Neural cell (in vitro differentiated cells): ENCODE measurements at regions not wholly inside any gene's neighbourhood (a gene's known extent, or its start where the extent isn't known, plus 50 kb on each side); places are given as distances from the start of the nearest gene placed in this dataset.
"Not testable (repeated sequence)": the region's sequence is repeated elsewhere in the genome, so short reads cannot be mapped to it uniquely, and the experiment has no call there.

Experiments used
- H2AFZ ChIP-seq: fragments of 200-600, 300-800 bp; sonication (generic), shearing (Covaris generic); 2 replicates; pipeline ENCODE4 v1.6.0; 2014; ENCODE audit warnings: low read depth, mild to moderate bottlenecking, antibody characterized with exemption, low read length, moderate library complexity
- H3F3A ChIP-seq: fragments of 200-600 bp; shearing (Covaris generic); 2 replicates; pipeline ENCODE4 v1.6.1; 2016; ENCODE audit warnings: mild to moderate bottlenecking, moderate library complexity, mixed read lengths, antibody characterized with exemption, low read length; ENCODE audit not compliant: insufficient read depth, poor library complexity, severe bottlenecking
- H3K27ac ChIP-seq: fragments of 200-600, 300-800 bp; sonication (generic), shearing (Covaris generic); 2 replicates; pipeline ENCODE4 v1.5.1; 2014; ENCODE audit warnings: mild to moderate bottlenecking, low read length, moderate library complexity
- H3K27me3 ChIP-seq: fragments of 300-800, 200-600 bp; sonication (generic), shearing (Covaris generic); 2 replicates; pipeline ENCODE4 v1.6.0; 2014; ENCODE audit warnings: mild to moderate bottlenecking, low read depth, low read length, moderate library complexity; ENCODE audit not compliant: insufficient read depth
- H3K36me3 ChIP-seq: fragments of 300-800, 200-600 bp; sonication (generic), shearing (Covaris generic); 2 replicates; pipeline ENCODE4 v1.5.1; 2014; ENCODE audit warnings: mild to moderate bottlenecking, antibody characterized with exemption, low read length, moderate library complexity; ENCODE audit not compliant: insufficient read depth
- H3K4me2 ChIP-seq: fragments of 300-800, 200-600 bp; sonication (generic), shearing (Covaris generic); 2 replicates; pipeline ENCODE4 v1.6.0; 2014; ENCODE audit warnings: mild to moderate bottlenecking, low read length
- H3K4me3 ChIP-seq: fragments of 300-800, 200-600 bp; sonication (generic), shearing (Covaris generic); 2 replicates; pipeline ENCODE4 v1.5.1; 2014; ENCODE audit warnings: mild to moderate bottlenecking, low read length, moderate library complexity
- H3K79me2 ChIP-seq: fragments of 200-600 bp; shearing (Covaris generic); replicated peaks from 2 replicates; pipeline ENCODE4 v1.6.0; 2014; ENCODE audit warnings: mild to moderate bottlenecking, low read length, moderate library complexity; ENCODE audit not compliant: insufficient read depth
- H3K9ac ChIP-seq: fragments of 300-800, 200-600 bp; sonication (generic), shearing (Covaris generic); 2 replicates; pipeline ENCODE4 v1.6.1; 2016; ENCODE audit warnings: mild to moderate bottlenecking, low read length, mixed read lengths
- H3K9me2 ChIP-seq: fragments of 200-600 bp; shearing (Covaris generic); 2 replicates; pipeline ENCODE4 v1.6.1; 2016; ENCODE audit warnings: mild to moderate bottlenecking, low read length, mixed read lengths; ENCODE audit not compliant: insufficient read depth
- H3K9me3 ChIP-seq: fragments of 200-600, 300-800 bp; sonication (generic), shearing (Covaris generic); 2 replicates; pipeline ENCODE4 v1.6.1; 2016; ENCODE audit warnings: mild to moderate bottlenecking, mixed run types, low read length, moderate library complexity, mixed read lengths
- H4K20me1 ChIP-seq: fragments of 200-600 bp; shearing (Covaris generic); 2 replicates; pipeline ENCODE4 v1.6.1; 2016; ENCODE audit warnings: mild to moderate bottlenecking, mixed run types; ENCODE audit not compliant: insufficient read depth
- CTCF ChIP-seq: fragments of 450-650 bp; IDR thresholded peaks from 2 replicates; pipeline ENCODE4 v1.5.1; 2014; ENCODE audit warnings: antibody characterized with exemption, mild to moderate bottlenecking, moderate library complexity; ENCODE audit not compliant: poor library complexity, severe bottlenecking
- EP300 ChIP-seq: fragments of 450-650 bp; conservative IDR thresholded peaks from 2 replicates; pipeline ENCODE4 v1.6.1; 2014; ENCODE audit warnings: antibody characterized with exemption, mild to moderate bottlenecking, moderate library complexity; ENCODE audit not compliant: poor library complexity, severe bottlenecking
- EZH2 ChIP-seq: fragments of 200-600, 300-800 bp; shearing (Covaris generic), sonication (generic); IDR thresholded peaks from 2 replicates; pipeline ENCODE4 v1.6.1; 2014; ENCODE audit warnings: antibody characterized with exemption, low read length, borderline replicate concordance, mild to moderate bottlenecking; ENCODE audit not compliant: insufficient read depth, poor library complexity, severe bottlenecking
- MXI1 ChIP-seq: fragments of 450-650 bp; conservative IDR thresholded peaks from 2 replicates; pipeline ENCODE4 v1.6.1; 2014; ENCODE audit warnings: antibody characterized with exemption, mild to moderate bottlenecking; ENCODE audit not compliant: poor library complexity, severe bottlenecking
- POLR2AphosphoS5 ChIP-seq: IDR thresholded peaks from 2 replicates; pipeline ENCODE4 v1.6.1; 2012
- RAD21 ChIP-seq: fragments of 450-650 bp; conservative IDR thresholded peaks from 2 replicates; pipeline ENCODE4 v1.6.1; 2014; ENCODE audit warnings: antibody characterized with exemption, mild to moderate bottlenecking, moderate library complexity
- REST ChIP-seq: IDR thresholded peaks from 2 replicates; pipeline ENCODE4 v1.6.1; 2012; ENCODE audit warnings: borderline replicate concordance
- SMC3 ChIP-seq: fragments of 450-650 bp; conservative IDR thresholded peaks from 2 replicates; pipeline ENCODE4 v1.6.1; 2014; ENCODE audit warnings: antibody characterized with exemption, mild to moderate bottlenecking, moderate library complexity; ENCODE audit not compliant: poor library complexity
- TAF1 ChIP-seq: IDR thresholded peaks from 2 replicates; pipeline ENCODE4 v1.6.1; 2012; ENCODE audit warnings: low read depth

GRCh38 chr12:47359310-47360092 lies 279.7 kb upstream of the AMIGO2 start:
- TF ChIP-seq EZH2: no peak
- TF ChIP-seq RAD21: no peak
- TF ChIP-seq SMC3: no peak
- TF ChIP-seq EP300: no peak
- TF ChIP-seq REST: no peak
- no peak for TF ChIP-seq MXI1
- no peak for TF ChIP-seq TAF1
- no peak for TF ChIP-seq POLR2AphosphoS5
- TF ChIP-seq CTCF: no peak
- Histone ChIP-seq H3K4me2 (no peak overlapping the region), H3F3A (no peaks in the 10 kb centered on the region), H3K9ac (no peak overlapping the region), H3K9me3 (no peaks in the 10 kb centered on the region), H4K20me1 (no peaks in the 10 kb centered on the region), H3K27ac (no peak overlapping the region), H2AFZ (no peak overlapping the region), H3K36me3 (no peaks in the 10 kb centered on the region), H3K4me3 (no peak overlapping the region), H3K9me2 (no peaks in the 10 kb centered on the region), H3K79me2 (no peaks in the 10 kb centered on the region), H3K27me3 (no peaks in the 10 kb centered on the region)

- not testable (repeated sequence) for H3K4me3 ChIP-seq, H3K27ac ChIP-seq, H4K20me1 ChIP-seq
These were observed 277.2 kb upstream of the AMIGO2 start for GRCh38 chr12:47357006-47357405.

More at GRCh38 chr12:47357006-47357405, 277.2 kb upstream of the AMIGO2 start:
- H3K27me3 ChIP-seq, H3K36me3 ChIP-seq, H3K9ac ChIP-seq, H3K79me2 ChIP-seq, H3F3A ChIP-seq, H3K4me2 ChIP-seq, H3K9me2 ChIP-seq, H2AFZ ChIP-seq, H3K9me3 ChIP-seq: not testable (repeated sequence)
